Glomerular endothelial cell (primary cell): ENCODE measurements at regions not wholly inside any gene's neighbourhood (a gene's known extent, or its start where the extent isn't known, plus 50 kb on each side); places are given as distances from the start of the nearest gene placed in this dataset.
"Not testable (repeated sequence)": the region's sequence is repeated elsewhere in the genome, so short reads cannot be mapped to it uniquely, and the experiment has no call there.

Source experiments
- DNase-seq: peaks from one replicate; pipeline ENCODE4 v3.0.0-alpha.2; 2011; ENCODE audit warnings: low read depth, low spot score; ENCODE audit errors: extremely low read depth

- no peak for DNase-seq
These were observed 601.0 kb upstream of the LINC00305 start for GRCh38 chr18:64749884-64750283.

DNA sequence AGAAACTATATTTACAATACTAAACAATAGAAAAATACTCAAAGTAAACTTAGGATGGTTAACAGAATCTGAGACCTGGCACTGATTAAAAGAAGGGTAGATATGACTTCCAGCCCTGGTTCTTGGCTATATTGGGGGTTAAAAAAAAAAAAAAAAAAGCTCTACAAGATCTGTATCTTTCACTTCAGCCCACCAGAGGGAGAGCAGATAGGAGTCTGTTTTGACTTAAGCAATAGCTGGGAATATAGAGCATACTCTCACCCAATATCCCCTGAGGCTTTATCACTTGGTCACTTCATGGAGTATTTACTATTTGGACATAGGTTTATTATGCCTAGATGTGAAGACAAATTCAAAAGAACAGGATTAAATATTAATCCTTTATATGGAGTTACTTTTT lies 598.9 kb upstream of the LINC00305 start:
- DNase-seq, result no peak

DNA sequence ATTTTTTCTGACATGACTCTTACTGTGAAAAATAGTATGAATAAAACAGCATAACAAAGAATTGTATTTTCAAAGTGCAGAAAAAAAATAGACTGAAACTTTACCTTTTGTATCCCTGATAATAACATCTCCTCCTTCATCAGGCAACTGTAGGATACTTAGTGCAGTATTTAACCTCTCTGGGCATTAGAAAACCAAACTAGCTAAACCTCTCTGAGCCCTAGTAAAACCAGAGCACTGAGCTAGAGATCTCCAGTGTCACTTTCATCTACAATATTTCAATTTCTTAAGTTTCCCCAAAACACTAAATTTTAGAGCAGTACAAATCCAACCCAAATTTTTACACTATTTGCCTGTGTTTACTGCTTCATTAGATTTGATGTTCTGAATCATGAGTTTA lies 594.0 kb upstream of the LINC00305 start:
- DNase-seq, result no peak

DNA sequence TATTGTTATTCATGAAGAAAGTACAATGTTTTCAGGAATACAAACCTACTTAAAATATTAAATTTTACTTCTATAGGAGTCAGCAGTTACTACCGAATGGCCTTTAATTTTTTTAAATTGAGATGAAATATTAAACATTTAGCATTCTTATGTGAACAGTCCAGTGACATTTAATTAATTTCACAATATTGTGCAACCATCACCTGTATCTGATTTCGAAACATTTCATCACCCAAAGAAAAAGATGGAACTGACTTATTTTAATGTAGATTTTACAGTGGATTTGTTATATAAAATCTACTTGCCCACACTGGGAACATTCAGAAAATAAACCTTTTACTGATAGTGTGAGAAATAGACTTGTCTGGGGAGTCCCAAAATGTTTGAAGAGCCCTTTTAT lies 585.2 kb upstream of the LINC00305 start:
- no peak for DNase-seq

DNA sequence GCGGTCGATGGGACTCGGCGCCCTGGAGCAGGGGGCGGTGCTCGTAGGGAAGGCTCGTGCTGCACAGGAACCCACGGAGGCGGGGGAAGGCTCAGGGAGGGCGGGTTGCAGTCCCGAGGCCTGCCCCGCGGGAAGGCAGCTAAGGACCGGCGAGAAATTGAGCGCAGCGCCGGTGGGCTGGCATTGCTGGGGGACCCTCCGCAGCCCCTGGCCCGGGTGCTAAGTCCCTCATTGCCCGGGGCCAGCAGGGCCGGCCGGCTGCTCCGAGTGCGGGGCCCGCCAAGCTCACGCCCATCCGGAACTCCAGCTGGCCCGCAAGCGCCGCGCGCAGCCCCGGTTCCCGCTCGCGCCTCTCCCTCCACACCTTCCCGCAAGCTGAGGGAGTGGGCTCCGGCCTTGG lies 576.8 kb upstream of the LINC00305 start:
- not testable (repeated sequence) for DNase-seq

DNA sequence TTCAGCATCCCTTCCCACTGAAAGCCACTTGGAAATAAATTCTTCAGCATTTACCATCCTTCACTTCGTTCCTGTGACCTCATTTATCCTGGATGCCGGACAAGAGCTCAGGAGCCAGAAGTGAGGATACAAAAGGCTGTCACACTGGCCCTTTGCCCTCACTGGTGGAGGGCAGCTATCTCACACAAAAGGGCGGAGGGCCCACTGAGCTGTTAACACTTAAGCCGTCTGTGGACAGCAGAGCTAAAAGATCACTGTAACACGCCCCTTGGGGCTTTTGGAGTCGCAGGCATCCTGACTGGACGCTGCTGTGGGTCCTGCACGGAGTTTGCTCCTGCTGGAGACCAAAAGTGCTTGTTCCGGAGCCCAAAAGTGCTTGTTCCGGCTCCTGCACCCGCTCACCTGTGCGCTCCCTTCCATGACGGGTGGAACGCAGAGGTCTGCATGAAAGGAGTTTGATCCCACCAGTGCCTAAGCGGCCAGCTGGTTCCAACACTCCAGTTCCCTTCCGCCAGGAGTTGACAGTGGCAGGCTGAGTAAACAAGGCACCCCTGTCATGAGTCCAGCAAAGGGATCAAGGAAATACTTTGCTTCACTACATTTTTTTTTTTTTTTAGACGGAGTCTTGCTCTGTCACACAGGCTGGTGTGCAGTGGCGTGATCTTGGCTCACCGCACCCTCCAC lies 572.0 kb upstream of the LINC00305 start:
- no peak for DNase-seq

GRCh38 chr18:64718808-64719207 lies 569.9 kb upstream of the LINC00305 start:
- no peak for DNase-seq

GRCh38 chr18:64717026-64717425 lies 568.1 kb upstream of the LINC00305 start:
- no peak for DNase-seq

GRCh38 chr18:64714086-64714485 lies 565.2 kb upstream of the LINC00305 start:
- DNase-seq, result no peak

DNA sequence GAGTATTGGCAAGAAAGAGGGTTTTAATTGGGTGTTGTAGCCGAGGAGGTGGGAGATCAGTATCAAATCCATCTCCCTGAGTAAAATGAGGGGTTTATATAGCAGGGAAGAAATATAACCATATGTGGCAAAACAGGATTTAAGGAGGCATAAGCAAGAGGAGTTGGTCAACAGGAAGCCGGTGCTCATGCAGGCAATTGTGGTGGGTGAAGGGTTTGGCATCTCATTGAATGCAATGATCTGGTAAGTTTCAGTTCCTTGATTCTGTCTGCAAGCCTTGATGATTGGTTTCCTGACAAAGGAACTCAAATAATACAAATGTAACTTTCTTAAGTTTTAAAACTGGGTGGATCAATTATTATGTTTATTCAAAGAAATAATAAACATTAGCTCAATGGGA lies 564.4 kb upstream of the LINC00305 start:
- no peak for DNase-seq

DNA sequence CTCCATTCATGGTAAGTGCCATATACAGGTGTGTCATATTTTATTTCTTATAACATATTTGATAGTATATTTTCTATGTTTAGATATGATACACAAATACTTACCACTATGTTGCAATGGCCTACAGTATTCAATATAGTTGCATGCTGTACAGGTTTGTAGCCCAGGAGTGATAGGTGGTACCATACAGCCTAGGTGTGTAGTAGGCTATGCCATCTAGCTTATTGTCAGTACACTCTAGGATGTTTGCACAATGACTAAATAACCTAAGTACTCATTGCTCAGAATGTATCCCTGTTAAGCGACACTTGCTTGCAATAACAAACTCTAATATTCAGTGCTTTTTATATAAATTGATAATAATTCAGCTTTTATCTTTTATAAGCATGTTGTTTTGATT lies 563.1 kb upstream of the LINC00305 start:
- DNase-seq, result no peak

DNA sequence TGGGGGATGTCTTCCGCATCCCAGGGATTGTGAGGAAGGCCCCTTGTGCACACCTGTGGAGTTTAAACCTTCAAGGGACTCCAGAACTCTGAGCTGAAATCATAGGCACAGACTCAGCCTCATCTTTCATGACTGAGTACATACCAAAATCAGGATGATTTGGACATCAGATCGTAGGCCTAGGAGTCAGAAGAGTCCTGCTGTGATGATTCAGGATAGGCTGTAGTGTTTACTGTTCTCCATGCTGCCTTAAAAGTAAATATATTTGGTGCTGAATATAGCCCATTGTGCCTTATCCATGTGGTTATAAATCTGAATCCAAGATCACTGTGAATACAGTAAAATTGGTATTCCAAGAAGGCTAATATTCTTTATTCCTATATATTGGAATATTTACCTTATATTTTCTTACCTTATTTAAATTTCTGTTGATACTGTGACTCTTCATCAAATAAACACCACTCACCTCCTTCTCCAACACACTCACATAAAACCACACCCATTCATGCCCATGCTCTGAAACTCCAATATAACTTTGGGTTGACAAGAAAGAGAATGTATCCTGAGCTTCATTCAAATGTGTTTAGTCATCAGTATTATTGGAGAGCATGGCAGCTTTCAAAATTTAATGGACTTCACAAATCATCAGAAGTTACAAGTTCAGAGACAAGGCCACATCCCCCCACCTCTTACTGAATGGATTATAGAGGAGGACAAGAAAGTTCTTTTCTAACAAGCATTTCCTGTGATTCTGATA lies 561.4 kb upstream of the LINC00305 start:
- no peak for DNase-seq

DNA sequence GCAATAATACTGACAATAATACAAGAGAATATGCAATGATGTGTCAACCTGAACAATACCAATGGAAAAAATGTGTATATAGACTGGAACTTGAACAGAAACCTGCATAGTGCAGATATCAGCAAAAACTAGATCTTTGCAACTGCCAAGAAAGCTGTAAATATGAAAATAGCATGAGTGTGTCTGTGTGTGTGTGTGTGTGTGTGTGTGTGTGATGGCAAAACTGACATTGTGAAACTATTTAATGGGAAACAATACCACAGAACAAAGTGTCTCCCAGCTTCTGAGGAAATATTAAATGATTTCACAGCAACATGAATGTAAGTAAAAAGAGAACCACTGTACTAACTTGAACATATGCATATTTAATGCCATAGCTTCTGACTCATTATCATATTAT lies 558.2 kb upstream of the LINC00305 start:
- DNase-seq, result no peak

- no peak for DNase-seq
These were observed 550.2 kb upstream of the LINC00305 start for GRCh38 chr18:64699081-64699480.

- no peak for DNase-seq
These were observed 547.1 kb upstream of the LINC00305 start for GRCh38 chr18:64695851-64696553.

DNA sequence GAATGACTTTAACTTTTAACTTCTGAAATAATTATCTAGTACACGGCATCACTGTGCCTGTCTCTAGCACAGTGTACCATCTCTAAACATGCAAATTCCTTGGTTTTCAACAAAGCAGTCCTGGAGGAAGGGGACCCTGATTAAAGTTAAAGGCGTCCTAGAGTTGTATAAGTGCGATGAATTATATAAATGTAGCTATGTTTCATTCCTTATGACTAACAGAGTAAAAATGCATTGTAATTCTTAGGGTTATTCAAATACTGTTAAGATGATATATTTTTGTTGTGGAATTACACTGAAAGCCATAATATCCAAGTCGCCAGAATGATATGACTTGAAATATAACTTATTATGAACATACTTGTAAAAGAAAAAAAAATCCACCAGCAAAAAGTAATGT lies 544.9 kb upstream of the LINC00305 start:
- DNase-seq, result no peak

- DNase-seq, result no peak
These were observed 543.9 kb upstream of the LINC00305 start for GRCh38 chr18:64692826-64693225.

GRCh38 chr18:64679121-64679520 lies 530.2 kb upstream of the LINC00305 start:
- no peak for DNase-seq

DNA sequence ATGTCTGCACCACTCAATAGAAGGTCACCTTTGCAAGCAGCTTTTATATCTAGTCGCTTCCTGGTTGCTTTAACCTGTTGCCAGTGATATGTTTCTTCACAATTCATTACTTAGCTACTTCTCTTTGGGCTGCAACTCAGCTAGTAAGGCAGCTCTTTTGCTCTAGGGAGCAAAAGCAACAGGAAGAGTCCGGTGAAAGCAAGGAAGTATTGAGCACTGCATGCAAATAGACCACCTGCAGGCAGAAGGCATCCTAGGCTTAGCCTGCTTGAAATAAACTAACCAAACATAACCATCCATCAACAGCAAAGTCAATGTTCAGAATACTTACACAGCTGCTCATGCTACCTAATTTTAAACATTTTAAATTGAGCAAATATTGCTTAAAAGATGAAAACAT lies 529.2 kb upstream of the LINC00305 start:
- no peak for DNase-seq

DNA sequence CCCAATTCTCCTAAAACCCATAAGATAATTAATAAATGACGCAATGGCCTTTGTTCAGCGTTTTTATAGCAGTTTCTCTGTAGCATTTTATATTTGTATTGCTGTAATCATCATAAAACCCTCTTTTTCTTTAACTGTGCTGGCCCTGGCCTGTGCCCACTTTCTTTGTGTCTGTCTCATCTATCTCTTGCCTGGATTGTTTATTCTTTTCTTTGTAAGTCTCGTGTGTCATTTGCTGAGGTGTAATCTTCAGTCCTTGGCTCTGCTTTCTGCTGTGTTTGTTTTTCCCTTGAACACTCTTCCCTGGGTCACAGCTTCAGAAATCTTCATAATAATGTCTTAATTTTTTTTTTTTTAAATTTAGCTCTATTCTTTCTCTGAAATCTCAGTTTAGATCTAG lies 525.8 kb upstream of the LINC00305 start:
- DNase-seq, result no peak

DNA sequence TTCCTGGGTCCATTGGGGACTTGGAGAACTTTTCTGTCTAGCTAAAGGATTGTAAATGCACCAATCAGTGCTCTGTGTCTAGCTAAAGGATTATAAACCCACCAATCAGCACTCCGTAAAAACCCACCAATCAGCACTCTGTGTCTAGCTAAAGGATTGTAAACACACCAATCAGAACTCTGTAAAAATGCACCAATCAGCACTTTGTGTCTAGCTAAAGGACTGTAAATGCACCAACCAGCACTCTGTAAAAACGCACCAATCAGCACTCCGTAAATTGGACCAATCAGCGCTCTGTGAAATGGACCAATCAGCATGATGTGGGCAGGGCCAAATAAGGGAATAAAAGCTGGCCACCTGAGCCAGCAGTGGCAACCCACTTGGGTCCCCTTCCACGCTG lies 522.4 kb upstream of the LINC00305 start:
- DNase-seq, result not testable (repeated sequence)

DNA sequence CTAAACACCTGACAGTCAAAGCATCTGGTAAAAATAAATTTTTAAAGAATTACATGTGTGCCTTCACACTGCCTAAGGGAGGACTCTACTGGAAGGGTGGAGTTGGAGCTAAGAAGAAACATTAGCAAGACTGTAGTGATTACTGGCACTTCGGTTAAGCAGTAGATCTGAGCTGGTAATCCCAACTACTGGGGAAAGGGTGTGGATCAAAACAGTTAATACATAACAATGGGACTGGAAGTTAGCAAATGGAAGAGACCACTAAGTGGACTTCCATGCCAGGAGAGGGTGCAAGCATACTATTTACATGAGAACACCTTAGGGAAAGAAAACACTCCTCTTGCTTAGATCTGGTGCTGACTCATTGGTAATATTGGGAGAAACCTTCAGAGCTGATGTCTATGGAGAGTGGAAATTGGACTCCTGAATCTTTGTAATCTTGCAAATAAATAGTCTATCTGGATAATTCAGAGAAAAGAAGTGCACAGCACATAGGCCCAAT lies 519.6 kb upstream of the LINC00305 start:
- DNase-seq, result no peak
